Vagina (tissue), 2 donors: ENCODE measurements at regions not wholly inside any gene's neighbourhood (a gene's known extent, or its start where the extent isn't known, plus 50 kb on each side); places are given as distances from the start of the nearest gene placed in this dataset.
"Not testable (repeated sequence)": the region's sequence is repeated elsewhere in the genome, so short reads cannot be mapped to it uniquely, and the experiment has no call there.

Experiments
- POLR2A ChIP-seq, 2 donors: fragments of 450-650 bp; IDR thresholded peaks; one replicate each; pipeline ENCODE4 v1.6.1; 2017; ENCODE audit warnings: antibody characterized with exemption in 2 of 2, mild to moderate bottlenecking in 2 of 2, moderate library complexity in 2 of 2
- POLR2AphosphoS5 ChIP-seq, 2 donors: sonication (generic); formaldehyde crosslinking; IDR thresholded peaks; one replicate each; pipeline ENCODE4 v1.9.0; 2017; ENCODE audit warnings: antibody characterized with exemption in 2 of 2, mild to moderate bottlenecking in 2 of 2, low read depth in 1 of 2; ENCODE audit not compliant: insufficient read depth in 1 of 2
- TF ChIP-seq, protein P1 (sequence below), 3 experiments: fragments of 450-650 bp in 2 of 3; fragments of 200-600 bp in 1 of 3; sonication (generic) in 1 of 3; IDR thresholded peaks; one replicate each; pipeline ENCODE4 v1.5.1; 2017 to 2019; ENCODE audit warnings: antibody characterized with exemption in 3 of 3, mild to moderate bottlenecking in 2 of 3, moderate library complexity in 2 of 3

GRCh38 chr2:114018464-114018863 is 128.6 kb downstream of the ACTR3 start:
- TF ChIP-seq, protein P1, sequence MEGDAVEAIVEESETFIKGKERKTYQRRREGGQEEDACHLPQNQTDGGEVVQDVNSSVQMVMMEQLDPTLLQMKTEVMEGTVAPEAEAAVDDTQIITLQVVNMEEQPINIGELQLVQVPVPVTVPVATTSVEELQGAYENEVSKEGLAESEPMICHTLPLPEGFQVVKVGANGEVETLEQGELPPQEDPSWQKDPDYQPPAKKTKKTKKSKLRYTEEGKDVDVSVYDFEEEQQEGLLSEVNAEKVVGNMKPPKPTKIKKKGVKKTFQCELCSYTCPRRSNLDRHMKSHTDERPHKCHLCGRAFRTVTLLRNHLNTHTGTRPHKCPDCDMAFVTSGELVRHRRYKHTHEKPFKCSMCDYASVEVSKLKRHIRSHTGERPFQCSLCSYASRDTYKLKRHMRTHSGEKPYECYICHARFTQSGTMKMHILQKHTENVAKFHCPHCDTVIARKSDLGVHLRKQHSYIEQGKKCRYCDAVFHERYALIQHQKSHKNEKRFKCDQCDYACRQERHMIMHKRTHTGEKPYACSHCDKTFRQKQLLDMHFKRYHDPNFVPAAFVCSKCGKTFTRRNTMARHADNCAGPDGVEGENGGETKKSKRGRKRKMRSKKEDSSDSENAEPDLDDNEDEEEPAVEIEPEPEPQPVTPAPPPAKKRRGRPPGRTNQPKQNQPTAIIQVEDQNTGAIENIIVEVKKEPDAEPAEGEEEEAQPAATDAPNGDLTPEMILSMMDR (IDR thresholded peaks at IDR 0.05) = not testable (repeated sequence)
- TF ChIP-seq POLR2A (IDR thresholded peaks at IDR 0.05); POLR2AphosphoS5 (IDR thresholded peaks at IDR 0.05; ENCODE audit: insufficient read depth in 1 of 2, low read depth in 1 of 2): not testable (repeated sequence)
